ENCODE measurements at regions not wholly inside any gene's neighbourhood (a gene's known extent, or its start where the extent isn't known, plus 50 kb on each side); places are given as distances from the start of the nearest gene placed in this dataset.

- no peak for DNase-seq (ENCODE audit: low read depth)
These were observed 124.6 kb upstream of the BCL2L14 start for GRCh38 chr12:11946161-11946560.

GRCh38 chr12:11947213-11947612 is 123.5 kb upstream of the BCL2L14 start:
- no peak for DNase-seq (ENCODE audit: low read depth)

GRCh38 chr12:11949738-11950411 is 120.9 kb upstream of the BCL2L14 start:
- no peak for DNase-seq (ENCODE audit: low read depth)

GRCh38 chr12:11951209-11951608 is 119.5 kb upstream of the BCL2L14 start:
- DNase-seq (ENCODE audit: low read depth) = no peak

- DNase-seq (ENCODE audit: low read depth) = no peak
These were observed 117.2 kb upstream of the BCL2L14 start for GRCh38 chr12:11953523-11953922.

GRCh38 chr12:11954181-11954580 is 116.6 kb upstream of the BCL2L14 start:
- no peak for DNase-seq (ENCODE audit: low read depth)

GRCh38 chr12:11958221-11959091 is 112.3 kb upstream of the BCL2L14 start:
- no peak for DNase-seq (ENCODE audit: low read depth)

GRCh38 chr12:11959117-11959823 is 111.5 kb upstream of the BCL2L14 start:
- DNase-seq (ENCODE audit: low read depth) = no peak

GRCh38 chr12:11960646-11961045 is 110.1 kb upstream of the BCL2L14 start:
- DNase-seq (ENCODE audit: low read depth) = no peak

- DNase-seq (ENCODE audit: low read depth) = no peak
These were observed 109.1 kb upstream of the BCL2L14 start for GRCh38 chr12:11961686-11962085.

- DNase-seq (ENCODE audit: low read depth) = no peak
These were observed 107.9 kb upstream of the BCL2L14 start for GRCh38 chr12:11962860-11963259.

GRCh38 chr12:11963841-11964471 is 106.8 kb upstream of the BCL2L14 start:
- no peak for DNase-seq (ENCODE audit: low read depth)

- DNase-seq (ENCODE audit: low read depth) = no peak
These were observed 105.4 kb upstream of the BCL2L14 start for GRCh38 chr12:11965258-11965910.

GRCh38 chr12:11967376-11968047 is 103.2 kb upstream of the BCL2L14 start:
- no peak for DNase-seq (ENCODE audit: low read depth)

GRCh38 chr12:11968048-11968383 is 102.7 kb upstream of the BCL2L14 start:
- DNase-seq (ENCODE audit: low read depth) = no peak

- DNase-seq (ENCODE audit: low read depth) = no peak
These were observed 102.2 kb upstream of the BCL2L14 start for GRCh38 chr12:11968516-11968915.

GRCh38 chr12:11969437-11970154 is 101.1 kb upstream of the BCL2L14 start:
- no peak for DNase-seq (ENCODE audit: low read depth)

- no peak for DNase-seq (ENCODE audit: low read depth)
These were observed 100.6 kb upstream of the BCL2L14 start for GRCh38 chr12:11970155-11970520.

- no peak for DNase-seq (ENCODE audit: low read depth)
These were observed 97.3 kb upstream of the BCL2L14 start for GRCh38 chr12:11973396-11973795.

GRCh38 chr12:11976005-11976404 is 94.7 kb upstream of the BCL2L14 start:
- DNase-seq (ENCODE audit: low read depth) = no peak

Data from T-helper 22 cell (primary cell).